Bronchial epithelial cell (primary cell): ENCODE measurements at regions not wholly inside any gene's neighbourhood (a gene's known extent, or its start where the extent isn't known, plus 50 kb on each side); places are given as distances from the start of the nearest gene placed in this dataset.

Source experiments
- DNase-seq: peaks from one replicate; pipeline ENCODE4 v3.0.0-alpha.2; 2010; ENCODE audit warnings: low read depth
- FAIRE-seq: peaks from 2 replicates; lab custom pipeline; 2011; peaks lifted over from hg19 to GRCh38; lab: Jason Lieb, UNC
- H3K27me3 ChIP-seq: 2 replicates; pipeline ENCODE4 v1.5.1; 2011; ENCODE audit warnings: low read length; ENCODE audit not compliant: control insufficient read depth, insufficient read depth
- H3K36me3 ChIP-seq: 2 replicates; pipeline ENCODE4 v1.5.1; 2011; ENCODE audit warnings: low read length; ENCODE audit not compliant: control insufficient read depth, insufficient read depth
- H3K4me3 ChIP-seq: 2 replicates; pipeline ENCODE4 v1.5.1; 2011; ENCODE audit warnings: mild to moderate bottlenecking, low read depth, low read length, control low read depth
- CTCF ChIP-seq: IDR thresholded peaks from 2 replicates; pipeline ENCODE4 v1.5.1; 2011; ENCODE audit warnings: mild to moderate bottlenecking, moderate library complexity, low read length, control low read depth, inconsistent platforms; ENCODE audit not compliant: insufficient read depth, severe bottlenecking

GRCh38 chr3:95172164-95172943 lies 1109.5 kb downstream of the NSUN3 start:
- H3K4me3 ChIP-seq: no peak overlapping the region
- no peaks in the 10 kb centered on the region for H3K27me3 ChIP-seq
- no peak for TF ChIP-seq CTCF
- no peaks in the 10 kb centered on the region for H3K36me3 ChIP-seq
- FAIRE-seq (no peak), DNase-seq (no peak)

- no peak for FAIRE-seq
- Histone ChIP-seq H3K36me3 (no peaks in the 10 kb centered on the region), H3K4me3 (no peak overlapping the region), H3K27me3 (no peaks in the 10 kb centered on the region)
- no peak for TF ChIP-seq CTCF
- no peak for DNase-seq
Observed at GRCh38 chr3:95177096-95177495, 1114.2 kb downstream of the NSUN3 start.

GRCh38 chr3:95184038-95184437 lies 1121.2 kb downstream of the NSUN3 start:
- Histone ChIP-seq H3K27me3 (no peaks in the 10 kb centered on the region), H3K36me3 (no peaks in the 10 kb centered on the region), H3K4me3 (no peak overlapping the region)
- no peak for DNase-seq
- TF ChIP-seq CTCF: no peak
- FAIRE-seq: no peak

GRCh38 chr3:95189348-95189747 lies 1126.5 kb downstream of the NSUN3 start:
- no peak for FAIRE-seq
- Histone ChIP-seq H3K4me3 (no peak overlapping the region), H3K36me3 (no peaks in the 10 kb centered on the region), H3K27me3 (no peaks in the 10 kb centered on the region)
- TF ChIP-seq CTCF: no peak
- DNase-seq: no peak

GRCh38 chr3:95197661-95198060 lies 1134.8 kb downstream of the NSUN3 start:
- FAIRE-seq: no peak
- no peak for DNase-seq
- Histone ChIP-seq H3K27me3 (no peaks in the 10 kb centered on the region), H3K4me3 (no peak overlapping the region), H3K36me3 (no peaks in the 10 kb centered on the region)
- no peak for TF ChIP-seq CTCF

GRCh38 chr3:95200384-95200783 lies 1137.5 kb downstream of the NSUN3 start:
- DNase-seq (no peak), FAIRE-seq (no peak)
- no peak for TF ChIP-seq CTCF
- no peak overlapping the region for H3K4me3 ChIP-seq
- no peaks in the 10 kb centered on the region for H3K36me3 ChIP-seq
- no peaks in the 10 kb centered on the region for H3K27me3 ChIP-seq
